ENCODE measurements at regions not wholly inside any gene's neighbourhood (a gene's known extent, or its start where the extent isn't known, plus 50 kb on each side); places are given as distances from the start of the nearest gene placed in this dataset.
"Not testable (repeated sequence)": the region's sequence is repeated elsewhere in the genome, so short reads cannot be mapped to it uniquely, and the experiment has no call there.

DNA sequence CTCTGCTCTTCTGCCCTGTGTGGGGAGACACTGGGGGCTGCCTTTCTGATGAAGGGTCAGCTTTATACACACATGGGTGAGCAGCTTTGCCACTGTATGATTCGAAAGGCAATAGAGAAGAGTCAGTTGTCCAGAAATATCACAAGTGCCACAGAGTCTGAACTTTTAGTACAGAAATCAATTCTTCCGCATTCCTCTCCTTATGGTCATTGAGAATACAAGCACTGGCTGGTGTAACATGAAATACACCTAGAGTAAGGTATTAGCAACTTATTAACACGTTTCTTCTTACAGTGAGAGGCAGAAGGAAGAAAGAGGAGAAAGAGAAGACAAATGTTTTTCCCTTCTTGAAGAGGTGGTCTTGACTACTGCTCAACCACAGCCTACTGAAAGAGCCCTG, 579.2 kb downstream of the ZEB2 start:
- no peak for DNase-seq

GRCh38 chr2:143939626-143940330, 580.1 kb downstream of the ZEB2 start:
- DNase-seq, result no peak

DNA sequence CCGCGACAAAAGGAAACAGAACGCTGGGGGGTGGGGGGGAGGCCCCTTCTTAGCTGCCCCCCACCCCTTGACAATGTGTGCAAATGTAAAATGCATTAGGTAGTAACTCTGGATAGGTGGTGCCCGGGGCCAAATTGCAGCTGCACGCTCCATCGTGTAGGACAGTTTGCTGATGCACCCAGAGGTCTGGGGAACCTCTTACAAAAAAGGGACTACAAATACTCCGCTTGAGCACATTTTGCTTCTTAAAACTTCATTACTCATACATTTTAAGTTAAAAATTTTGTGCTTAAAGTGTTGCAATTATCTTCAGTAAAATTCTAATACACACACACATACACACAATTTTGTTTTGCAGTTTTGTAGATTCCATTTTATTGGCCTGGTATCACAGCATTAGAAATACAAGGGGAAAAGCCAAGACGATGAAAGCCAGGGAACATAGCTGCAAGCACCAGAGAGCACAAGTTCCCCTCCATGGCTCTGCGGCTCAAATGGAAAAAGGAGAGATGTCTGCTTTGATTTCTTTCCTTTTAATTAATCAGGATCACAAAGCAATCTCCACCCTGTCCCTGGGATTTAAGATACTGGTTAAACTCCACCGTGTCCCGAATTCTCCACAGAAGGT, 582.1 kb downstream of the ZEB2 start:
- DNase-seq, result no peak

GRCh38 chr2:143936848-143937722, 582.8 kb downstream of the ZEB2 start:
- DNase-seq, result no peak

GRCh38 chr2:143936538-143936847, 583.4 kb downstream of the ZEB2 start:
- no peak for DNase-seq

- DNase-seq, result no peak
Observed at GRCh38 chr2:143935482-143935752, 584.5 kb downstream of the ZEB2 start.

DNA sequence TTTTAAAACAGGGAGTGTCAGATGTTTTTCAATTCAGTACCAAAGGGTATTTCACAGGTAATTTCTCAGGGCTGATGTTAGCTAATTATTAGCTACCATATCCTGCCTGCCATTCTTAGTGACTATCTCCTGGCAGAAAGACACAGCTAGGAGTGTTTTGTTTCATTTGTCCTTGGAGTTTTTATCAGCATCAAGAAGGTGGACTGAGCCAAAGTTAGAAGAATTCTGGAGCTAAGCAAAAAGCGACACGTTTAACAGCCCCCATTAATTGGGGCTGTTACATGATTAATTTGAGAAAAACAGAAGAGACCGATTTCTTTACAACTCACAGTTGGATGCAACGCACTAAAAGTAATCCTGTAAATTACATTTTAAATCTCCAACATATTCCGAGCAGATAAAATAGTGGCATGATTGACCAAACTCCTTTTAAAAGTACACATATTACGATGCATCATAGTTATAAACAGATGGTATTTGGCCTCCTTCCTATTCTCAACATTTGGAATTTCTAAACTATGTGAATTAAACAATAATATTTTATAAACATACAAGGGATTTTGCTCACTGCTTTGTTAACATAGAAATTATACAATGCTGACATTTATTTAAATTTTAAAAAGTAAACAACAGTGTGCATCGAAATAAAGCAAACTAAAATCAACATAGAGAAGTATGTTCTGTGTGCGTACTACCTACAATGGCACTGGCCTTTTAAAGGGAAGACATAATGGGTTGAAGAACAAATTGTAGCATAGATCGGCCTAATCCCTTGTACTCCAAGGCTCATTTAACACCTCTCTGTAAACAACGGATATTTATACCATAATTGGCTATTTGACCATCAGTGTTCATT, 585.1 kb downstream of the ZEB2 start:
- DNase-seq, result no peak

GRCh38 chr2:143933946-143934569, 585.9 kb downstream of the ZEB2 start:
- DNase-seq, result no peak

DNA sequence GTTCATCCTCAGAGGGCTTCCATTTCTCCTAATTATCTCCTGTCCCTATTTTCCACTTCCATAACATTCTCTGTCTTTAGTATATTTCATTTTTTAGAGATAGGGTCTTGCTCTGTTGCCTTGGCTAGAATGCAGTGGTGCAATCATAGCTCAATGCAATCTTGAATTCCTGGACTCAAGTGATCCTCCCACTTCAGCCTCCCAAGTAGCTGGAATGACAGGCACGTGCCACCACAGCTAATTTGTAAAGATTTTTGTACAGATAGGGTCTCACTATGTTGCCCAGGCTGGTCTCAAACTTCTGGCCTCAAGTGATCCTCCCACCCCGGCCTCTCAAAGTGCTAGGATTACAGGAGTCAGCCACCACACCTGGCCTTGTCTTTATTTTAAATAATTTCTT, 589.0 kb downstream of the ZEB2 start:
- DNase-seq, result no peak

DNA sequence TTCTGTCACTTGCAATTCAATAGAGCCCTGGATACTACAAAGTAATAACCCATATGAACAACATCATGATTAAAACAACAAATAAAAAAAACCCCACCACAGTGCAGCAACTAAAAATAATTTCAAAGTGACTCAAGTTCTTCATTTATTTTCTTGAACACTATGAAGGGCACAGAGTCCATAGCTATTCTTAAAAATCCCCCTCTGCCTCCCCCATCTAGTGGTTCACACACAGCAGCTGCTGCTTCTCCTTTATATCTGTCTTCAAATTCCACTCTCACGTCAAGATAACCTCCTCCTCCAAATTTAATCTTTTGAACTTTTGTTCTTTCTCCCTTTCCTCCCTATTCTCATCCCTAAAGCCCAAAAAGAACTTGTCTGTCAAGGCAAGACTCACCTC, 591.3 kb downstream of the ZEB2 start:
- DNase-seq, result no peak

- no peak for DNase-seq
Observed at GRCh38 chr2:143928184-143928583, 591.7 kb downstream of the ZEB2 start.

DNA sequence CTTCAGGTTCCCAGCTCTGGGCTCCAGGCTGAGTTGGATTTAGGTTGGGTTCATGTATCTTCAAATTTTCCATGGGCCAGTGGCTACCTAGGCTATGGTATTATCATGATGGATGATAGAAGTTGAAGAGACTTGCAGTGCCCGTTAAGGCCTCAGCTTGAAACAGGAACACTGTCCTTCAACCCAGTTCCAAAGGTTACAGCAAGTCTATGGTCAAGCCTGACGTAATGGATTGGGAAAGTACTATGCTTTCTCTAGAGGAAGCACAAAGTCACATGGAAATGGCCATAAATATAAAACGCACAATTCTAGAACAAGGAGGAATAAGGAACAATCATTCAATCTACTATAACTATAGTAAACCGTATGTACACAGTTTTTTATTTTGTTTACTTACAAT, 593.2 kb downstream of the ZEB2 start:
- DNase-seq, result no peak

DNA sequence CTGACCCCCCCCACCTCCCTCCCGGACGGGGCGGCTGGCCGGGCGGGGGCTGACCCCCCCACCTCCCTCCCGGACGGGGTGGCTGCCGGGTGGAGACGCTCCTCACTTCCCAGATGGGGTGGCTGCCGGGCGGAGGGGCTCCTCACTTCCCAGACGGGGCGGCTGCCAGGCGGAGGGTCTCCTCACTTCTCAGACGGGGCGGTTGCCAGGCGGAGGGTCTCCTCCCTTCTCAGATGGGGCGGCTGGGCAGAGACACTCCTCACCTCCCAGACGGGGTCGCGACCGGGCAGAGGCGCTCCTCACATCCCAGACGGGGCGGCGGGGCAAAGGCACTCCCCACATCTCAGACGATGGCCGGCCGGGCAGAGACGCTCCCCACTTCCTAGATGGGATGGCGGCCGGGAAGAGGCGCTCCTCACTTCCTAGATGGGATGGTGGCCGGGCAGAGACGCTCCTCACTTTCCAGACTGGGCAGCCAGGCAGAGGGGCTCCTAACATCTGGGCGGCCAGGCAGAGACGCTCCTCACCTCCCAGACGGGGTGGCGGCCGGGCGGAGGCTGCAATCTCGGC, 597.6 kb downstream of the ZEB2 start:
- not testable (repeated sequence) for DNase-seq

DNA sequence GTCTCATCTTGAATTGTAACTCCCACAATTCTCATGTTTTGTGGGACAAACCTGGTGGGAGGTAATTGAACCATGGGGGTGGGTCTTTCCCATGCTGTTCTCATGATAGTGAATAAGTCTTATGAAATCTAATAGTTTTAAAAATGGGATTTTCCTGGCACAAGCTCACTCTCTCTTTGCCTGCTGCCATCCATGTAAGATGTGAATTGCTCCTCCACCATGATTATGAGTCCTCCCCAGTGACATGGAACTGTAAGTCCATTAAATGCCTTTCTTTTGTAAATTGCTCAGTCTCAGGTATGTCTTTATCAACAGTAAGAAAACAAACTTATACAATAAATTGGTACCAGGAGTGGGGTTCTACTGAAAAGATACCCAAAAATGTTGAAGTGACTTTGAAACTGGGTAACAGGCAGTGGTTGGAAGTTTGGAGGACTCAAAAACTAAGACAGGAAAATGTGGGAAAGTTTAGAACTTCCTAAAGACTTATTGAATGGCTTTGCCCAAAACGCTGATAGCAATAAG, 601.4 kb downstream of the ZEB2 start:
- DNase-seq, result no peak

DNA sequence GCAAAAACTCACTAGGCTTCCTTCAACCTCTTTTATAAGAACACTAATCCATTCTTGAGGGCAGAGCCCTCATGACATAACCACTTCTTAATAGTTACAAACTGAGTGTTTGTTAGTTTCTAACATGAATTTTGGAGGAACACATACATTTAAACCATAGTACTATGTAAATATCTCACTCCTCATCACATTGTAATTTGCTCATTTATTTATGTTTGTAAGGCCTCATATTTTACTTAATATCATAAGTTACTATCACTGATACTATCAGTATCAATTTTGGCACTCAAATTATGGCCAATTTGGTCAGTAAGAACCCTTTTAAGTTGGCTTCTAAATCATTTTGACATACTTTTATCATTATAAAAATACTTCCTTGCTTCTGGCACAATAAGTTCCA, 603.1 kb downstream of the ZEB2 start:
- DNase-seq, result no peak

DNA sequence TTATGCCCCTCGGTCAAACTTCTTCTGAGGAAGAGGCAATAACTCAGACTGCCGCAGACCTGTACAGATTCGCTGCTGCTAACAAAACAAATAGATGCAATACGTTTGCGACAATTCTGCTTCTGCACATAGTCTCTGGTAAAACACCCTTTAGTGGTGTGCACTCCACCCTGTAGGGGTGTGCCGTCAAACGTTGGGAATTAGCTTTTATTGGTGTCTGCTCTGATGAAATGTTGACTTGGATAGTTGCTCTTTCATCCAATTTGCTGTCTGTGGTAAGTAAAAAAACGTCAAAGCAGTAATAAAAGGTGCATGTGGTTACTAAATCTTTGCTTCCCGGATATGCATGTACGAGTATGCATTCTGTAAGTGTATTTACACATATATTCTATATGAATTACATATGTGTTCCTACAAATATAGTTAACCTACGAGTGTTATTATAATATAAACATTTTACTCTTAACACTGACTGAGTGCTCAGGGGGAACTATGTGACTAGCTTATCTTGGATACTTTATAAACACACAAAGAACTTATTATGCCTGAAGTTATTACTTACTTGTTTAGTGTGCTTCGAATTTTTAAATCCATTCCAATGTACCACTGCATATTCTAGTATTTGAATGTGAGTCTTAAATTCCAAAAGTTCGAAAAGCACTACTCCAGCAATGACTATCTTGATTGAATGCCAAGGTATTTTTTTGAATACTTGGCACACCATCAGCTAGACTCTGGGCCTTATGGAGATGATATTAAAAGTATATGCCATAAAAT, 610.2 kb downstream of the ZEB2 start:
- DNase-seq, result no peak

GRCh38 chr2:143908843-143909242, 611.1 kb downstream of the ZEB2 start:
- no peak for DNase-seq

GRCh38 chr2:143907801-143908200, 612.1 kb downstream of the ZEB2 start:
- no peak for DNase-seq

- no peak for DNase-seq
Observed at GRCh38 chr2:143906850-143907249, 613.1 kb downstream of the ZEB2 start.

- DNase-seq, result no peak
Observed at GRCh38 chr2:143905587-143905986, 614.3 kb downstream of the ZEB2 start.

DNA sequence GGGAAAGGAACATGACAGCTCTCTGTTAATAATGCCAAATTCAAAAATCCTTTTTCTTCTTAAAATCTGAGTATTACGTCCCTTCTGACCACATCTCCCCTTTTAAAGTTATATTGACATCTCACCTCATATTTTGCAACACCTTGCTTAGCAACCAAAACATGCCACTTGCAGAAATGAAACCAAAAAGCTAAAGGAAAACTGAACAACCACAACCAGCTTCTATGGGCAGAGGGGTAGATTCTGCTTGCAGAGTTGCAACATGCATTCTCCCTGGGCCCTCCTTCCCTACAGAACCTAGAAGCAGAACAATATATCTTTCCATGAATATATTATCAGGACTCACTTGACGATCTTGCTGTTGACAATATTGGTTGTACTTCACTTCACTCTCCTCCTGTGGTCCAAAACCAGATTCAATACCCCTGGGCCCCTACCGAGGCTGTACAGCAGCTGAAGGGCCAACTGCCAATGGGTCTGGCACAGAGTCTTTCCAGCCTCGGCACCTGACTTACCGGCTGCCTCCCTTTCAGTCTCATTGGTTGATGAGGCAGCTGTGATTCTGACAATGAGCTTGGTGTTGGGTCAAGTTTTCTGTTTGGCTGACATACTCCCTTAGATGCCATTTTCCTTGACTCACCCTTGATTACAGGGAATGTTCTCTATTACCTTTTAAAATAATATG, 616.6 kb downstream of the ZEB2 start:
- no peak for DNase-seq
